ENCODE measurements at regions not wholly inside any gene's neighbourhood (a gene's known extent, or its start where the extent isn't known, plus 50 kb on each side); places are given as distances from the start of the nearest gene placed in this dataset.
"Not testable (repeated sequence)": the region's sequence is repeated elsewhere in the genome, so short reads cannot be mapped to it uniquely, and the experiment has no call there.

- DNase-seq (ENCODE audit: insufficient read length), result no peak
Observed at GRCh38 chr7:45268013-45268412, 110.4 kb downstream of the RAMP3 start.

GRCh38 chr7:45269192-45269591 is 111.6 kb downstream of the RAMP3 start:
- DNase-seq (ENCODE audit: insufficient read length) (no peak), FAIRE-seq (no peak)
- no peak for TF ChIP-seq POLR2A (IDR thresholded peaks at IDR 0.05; ENCODE audit: low read depth, low read length)
- TF ChIP-seq POLR2AphosphoS5 (IDR thresholded peaks at IDR 0.05; ENCODE audit: low read depth, low read length), result no peak
- no peak for TF ChIP-seq TAF1 (IDR thresholded peaks at IDR 0.05; ENCODE audit: borderline replicate concordance, low read depth, low read length)

More at GRCh38 chr7:45268013-45268412, 110.4 kb downstream of the RAMP3 start:
- no peak for FAIRE-seq
- TF ChIP-seq POLR2AphosphoS5 (IDR thresholded peaks at IDR 0.05; ENCODE audit: low read depth, low read length) (no peak), POLR2A (IDR thresholded peaks at IDR 0.05; ENCODE audit: low read depth, low read length) (no peak)

GRCh38 chr7:45278763-45279398 is 121.3 kb downstream of the RAMP3 start:
- DNase-seq (ENCODE audit: insufficient read length), result no peak
- no peak for FAIRE-seq
- TF ChIP-seq POLR2AphosphoS5 (IDR thresholded peaks at IDR 0.05; ENCODE audit: low read depth, low read length) (no peak), POLR2A (IDR thresholded peaks at IDR 0.05; ENCODE audit: low read depth, low read length) (no peak), TAF1 (IDR thresholded peaks at IDR 0.05; ENCODE audit: borderline replicate concordance, low read depth, low read length) (no peak)

- not testable (repeated sequence) for DNase-seq (ENCODE audit: insufficient read length); FAIRE-seq
Observed at GRCh38 chr7:45289611-45290010, 132.0 kb downstream of the RAMP3 start.

- peak; percentile 42 for FAIRE-seq
- TF ChIP-seq POLR2AphosphoS5 (IDR thresholded peaks at IDR 0.05; ENCODE audit: low read depth, low read length) (no peak), TAF1 (IDR thresholded peaks at IDR 0.05; ENCODE audit: borderline replicate concordance, low read depth, low read length) (no peak), POLR2A (IDR thresholded peaks at IDR 0.05; ENCODE audit: low read depth, low read length) (no peak)
- no peak for DNase-seq (ENCODE audit: insufficient read length)
Observed at GRCh38 chr7:45290880-45291279, 133.3 kb downstream of the RAMP3 start.

- peak; percentile 17 for FAIRE-seq
- no peak for DNase-seq (ENCODE audit: insufficient read length)
- TF ChIP-seq TAF1 (IDR thresholded peaks at IDR 0.05; ENCODE audit: borderline replicate concordance, low read depth, low read length) (no peak), POLR2AphosphoS5 (IDR thresholded peaks at IDR 0.05; ENCODE audit: low read depth, low read length) (no peak), POLR2A (IDR thresholded peaks at IDR 0.05; ENCODE audit: low read depth, low read length) (no peak)
Observed at GRCh38 chr7:45292481-45292880, 134.9 kb downstream of the RAMP3 start.

- TF ChIP-seq POLR2A (IDR thresholded peaks at IDR 0.05; ENCODE audit: low read depth, low read length) (no peak), TAF1 (IDR thresholded peaks at IDR 0.05; ENCODE audit: borderline replicate concordance, low read depth, low read length) (no peak), POLR2AphosphoS5 (IDR thresholded peaks at IDR 0.05; ENCODE audit: low read depth, low read length) (no peak)
- no peak for DNase-seq (ENCODE audit: insufficient read length)
- no peak for FAIRE-seq
Observed at GRCh38 chr7:45293295-45293942, 135.8 kb downstream of the RAMP3 start.

- DNase-seq (ENCODE audit: insufficient read length), result no peak
- no peak for FAIRE-seq
- no peak for TF ChIP-seq POLR2A (IDR thresholded peaks at IDR 0.05; ENCODE audit: low read depth, low read length)
- TF ChIP-seq POLR2AphosphoS5 (IDR thresholded peaks at IDR 0.05; ENCODE audit: low read depth, low read length), result no peak
- no peak for TF ChIP-seq TAF1 (IDR thresholded peaks at IDR 0.05; ENCODE audit: borderline replicate concordance, low read depth, low read length)
Observed at GRCh38 chr7:45294559-45294958, 137.0 kb downstream of the RAMP3 start.

- TF ChIP-seq POLR2AphosphoS5 (IDR thresholded peaks at IDR 0.05; ENCODE audit: low read depth, low read length) (no peak), TAF1 (IDR thresholded peaks at IDR 0.05; ENCODE audit: borderline replicate concordance, low read depth, low read length) (no peak), POLR2A (IDR thresholded peaks at IDR 0.05; ENCODE audit: low read depth, low read length) (no peak)
- FAIRE-seq (no peak), DNase-seq (ENCODE audit: insufficient read length) (no peak)
Observed at GRCh38 chr7:45295222-45295621, 137.6 kb downstream of the RAMP3 start.

GRCh38 chr7:45296748-45297147 is 139.2 kb downstream of the RAMP3 start:
- FAIRE-seq, result no peak
- no peak for TF ChIP-seq TAF1 (IDR thresholded peaks at IDR 0.05; ENCODE audit: borderline replicate concordance, low read depth, low read length)
- no peak for TF ChIP-seq POLR2AphosphoS5 (IDR thresholded peaks at IDR 0.05; ENCODE audit: low read depth, low read length)
- TF ChIP-seq POLR2A (IDR thresholded peaks at IDR 0.05; ENCODE audit: low read depth, low read length), result no peak
- no peak for DNase-seq (ENCODE audit: insufficient read length)

GRCh38 chr7:45306752-45307305 is 149.2 kb downstream of the RAMP3 start:
- FAIRE-seq, result no peak
- no peak for DNase-seq (ENCODE audit: insufficient read length)
- TF ChIP-seq POLR2AphosphoS5 (IDR thresholded peaks at IDR 0.05; ENCODE audit: low read depth, low read length) (no peak), POLR2A (IDR thresholded peaks at IDR 0.05; ENCODE audit: low read depth, low read length) (no peak), TAF1 (IDR thresholded peaks at IDR 0.05; ENCODE audit: borderline replicate concordance, low read depth, low read length) (no peak)

GRCh38 chr7:45311597-45311996 is 154.0 kb downstream of the RAMP3 start:
- DNase-seq (ENCODE audit: insufficient read length), result no peak
- TF ChIP-seq TAF1 (IDR thresholded peaks at IDR 0.05; ENCODE audit: borderline replicate concordance, low read depth, low read length), result no peak
- TF ChIP-seq POLR2A (IDR thresholded peaks at IDR 0.05; ENCODE audit: low read depth, low read length), result no peak
- TF ChIP-seq POLR2AphosphoS5 (IDR thresholded peaks at IDR 0.05; ENCODE audit: low read depth, low read length), result no peak
- FAIRE-seq, result no peak

- not testable (repeated sequence) for DNase-seq (ENCODE audit: insufficient read length); FAIRE-seq
Observed at GRCh38 chr7:45315512-45315911, 157.9 kb downstream of the RAMP3 start.

Measured in GM12892 (cell line).